ENCODE measurements at regions not wholly inside any gene's neighbourhood (a gene's known extent, or its start where the extent isn't known, plus 50 kb on each side); places are given as distances from the start of the nearest gene placed in this dataset.

DNA sequence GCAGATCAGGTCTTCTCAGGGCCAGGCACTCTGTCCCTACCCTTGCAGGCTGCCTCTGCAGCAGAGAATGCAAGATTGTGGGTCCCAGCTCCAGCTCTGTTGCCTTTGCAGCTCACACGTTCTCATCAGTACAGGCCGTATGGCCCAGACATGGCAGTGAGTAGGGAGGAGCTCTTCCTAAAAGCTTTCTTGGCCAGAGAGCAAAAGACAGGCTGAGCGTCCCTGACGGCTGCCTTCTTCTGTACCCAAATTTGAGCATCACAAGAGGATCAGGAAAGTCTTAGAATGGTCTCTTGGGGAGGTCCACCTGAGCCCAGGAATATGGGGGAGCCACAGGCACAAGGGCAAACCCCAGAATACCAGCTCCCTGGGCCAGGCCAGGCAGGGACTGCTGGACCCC, 266.3 kb upstream of the ZMIZ1 start:
- no peak for DNase-seq (ENCODE audit: low spot score)

DNA sequence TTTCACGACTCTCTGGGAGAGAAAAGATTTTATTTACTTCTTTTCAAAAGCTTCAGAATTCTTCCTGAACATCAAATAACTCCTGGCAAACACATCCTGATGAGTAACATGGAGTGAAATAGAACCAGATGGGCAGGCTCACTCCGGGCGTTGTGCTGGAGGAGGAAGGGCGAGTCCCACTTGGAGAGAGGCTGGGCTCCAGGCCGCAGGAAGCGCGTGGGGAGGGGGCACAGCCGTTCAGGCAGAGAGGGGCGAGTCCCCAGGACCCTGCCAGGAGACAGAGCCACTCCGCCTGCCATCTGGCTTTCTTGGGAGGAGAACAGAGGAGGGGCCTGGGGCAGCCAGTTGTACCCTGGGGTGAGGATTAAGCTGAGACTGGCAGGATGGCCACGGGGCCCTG, 265.9 kb upstream of the ZMIZ1 start:
- no peak for DNase-seq (ENCODE audit: low spot score)

DNA sequence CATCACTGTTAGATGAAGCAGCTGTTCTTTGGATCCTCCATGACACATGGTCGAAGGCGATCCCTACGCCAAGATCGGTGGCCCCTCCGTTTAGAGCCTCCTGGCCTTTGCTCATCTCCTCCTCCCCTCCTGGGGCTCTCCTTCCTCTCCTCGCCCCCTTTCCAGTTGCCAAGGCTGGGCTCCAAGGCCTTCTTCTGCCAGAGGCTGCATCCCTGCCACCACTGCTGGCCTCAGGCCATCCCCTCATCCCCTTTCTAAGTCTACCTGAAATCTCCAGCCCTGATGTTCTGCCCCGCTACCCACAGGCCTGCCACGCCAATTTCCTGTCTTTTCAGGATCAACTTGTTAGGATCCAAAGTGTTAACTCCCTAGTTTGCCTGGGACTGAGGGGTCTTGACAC, 265.1 kb upstream of the ZMIZ1 start:
- no peak for DNase-seq (ENCODE audit: low spot score)

DNA sequence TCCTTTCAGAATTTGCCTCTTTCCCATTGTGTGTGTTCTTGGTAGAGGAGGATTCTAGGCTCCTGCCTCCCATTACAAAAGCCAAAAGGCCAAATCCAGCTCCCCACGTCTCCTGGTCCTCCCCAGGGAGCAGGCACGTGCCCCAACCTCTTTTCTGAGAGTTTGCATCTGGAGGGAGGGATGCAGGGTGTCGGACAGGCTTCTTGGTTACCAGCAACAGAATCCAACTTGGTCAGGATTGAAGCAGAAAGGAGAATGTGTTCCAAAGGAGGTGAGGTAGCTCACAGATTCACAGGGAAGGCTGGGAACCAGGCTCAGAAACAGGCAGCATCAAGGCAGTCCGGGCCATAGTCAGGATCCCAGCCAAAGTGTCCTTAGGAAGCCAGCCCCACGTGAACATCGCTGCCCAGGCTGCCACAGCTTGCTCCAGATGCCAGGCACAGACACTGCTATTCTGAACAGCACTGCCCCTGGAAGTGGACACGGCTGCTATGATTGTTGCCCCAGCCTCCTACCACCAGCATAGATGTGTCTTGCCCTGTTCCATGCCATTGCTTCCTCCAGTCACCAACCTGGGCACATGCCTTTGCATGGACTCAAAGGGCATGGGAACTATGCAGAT, 264.2 kb upstream of the ZMIZ1 start:
- no peak for DNase-seq (ENCODE audit: low spot score)

DNA sequence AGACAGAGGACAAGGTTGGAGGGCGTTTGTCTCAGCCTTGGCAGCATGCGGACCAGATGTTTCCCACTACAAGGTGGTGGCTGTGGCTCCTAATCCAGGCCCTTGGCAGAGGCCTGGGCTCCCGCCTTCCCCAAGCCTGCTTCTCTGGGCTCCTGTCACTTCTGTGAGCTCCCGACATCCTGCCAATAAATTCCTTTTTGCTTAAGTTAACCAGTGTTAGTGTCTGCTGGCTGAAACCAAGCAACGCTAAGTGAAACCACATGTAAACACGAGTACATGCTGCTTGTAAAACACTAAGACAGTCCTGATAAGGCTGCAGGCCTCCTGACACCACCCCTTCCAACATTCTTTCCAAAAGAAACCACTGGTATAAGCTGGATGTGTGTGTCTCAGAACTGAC, 263.6 kb upstream of the ZMIZ1 start:
- no peak for DNase-seq (ENCODE audit: low spot score)

DNA sequence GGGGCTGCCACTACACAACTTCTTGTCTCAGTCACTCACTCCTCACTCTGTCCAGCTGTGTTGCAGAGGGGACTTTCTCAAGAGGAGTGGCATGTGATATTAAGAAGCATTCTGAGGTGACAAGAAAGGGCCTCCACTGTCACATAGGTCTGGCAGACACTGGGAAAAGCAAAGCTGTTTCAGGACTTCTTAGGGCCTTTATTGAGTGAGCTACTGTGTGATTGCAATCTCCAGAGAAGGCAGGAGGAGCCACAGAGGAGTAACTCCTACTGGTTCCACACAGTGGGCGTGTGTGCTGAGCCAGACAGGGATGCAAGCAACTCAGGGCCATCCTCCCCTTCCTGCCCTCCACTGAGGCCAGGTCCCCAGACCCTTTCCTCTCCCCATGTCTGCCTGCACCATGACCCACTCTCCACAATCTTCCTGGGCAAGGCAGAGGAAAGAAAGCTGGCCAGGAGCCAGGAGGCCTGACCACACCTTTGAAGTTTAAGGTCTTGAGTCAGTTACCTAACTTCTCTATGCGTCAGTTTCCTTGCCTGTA, 262.0 kb upstream of the ZMIZ1 start:
- DNase-seq (ENCODE audit: low spot score) = no peak

DNA sequence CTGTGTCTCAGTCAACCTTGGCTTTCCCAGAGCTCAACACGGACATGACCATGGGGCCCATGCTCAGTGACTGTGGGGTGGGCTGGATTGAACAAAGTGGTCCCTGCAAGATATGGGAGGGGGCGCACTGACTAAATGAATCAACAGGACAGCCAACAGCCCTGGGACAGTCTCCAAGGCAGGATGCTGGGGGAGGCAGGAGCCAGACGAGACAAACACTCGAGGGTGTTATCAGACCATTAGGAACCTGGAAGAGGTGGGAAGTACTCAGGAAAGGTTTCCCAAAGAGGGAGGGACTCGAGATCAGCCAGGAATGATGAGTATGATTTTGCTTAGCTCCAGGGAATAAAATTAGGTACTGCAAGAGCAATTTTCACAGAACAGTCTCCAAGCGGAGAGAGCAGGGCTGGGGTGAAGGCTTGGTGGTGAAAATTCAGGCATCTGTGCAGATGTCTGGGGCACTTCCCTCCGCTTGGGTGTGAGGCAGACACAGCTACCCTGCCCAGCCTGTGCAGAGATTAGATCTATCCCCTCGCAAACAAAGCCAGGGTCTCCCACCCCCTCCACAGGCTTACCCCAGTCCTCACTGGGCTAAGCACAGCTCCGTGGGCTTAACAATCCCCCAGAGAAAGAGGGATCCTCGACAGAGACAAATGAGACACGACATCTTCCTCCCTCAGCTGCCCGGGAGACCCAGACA, 261.1 kb upstream of the ZMIZ1 start:
- no peak for DNase-seq (ENCODE audit: low spot score)

DNA sequence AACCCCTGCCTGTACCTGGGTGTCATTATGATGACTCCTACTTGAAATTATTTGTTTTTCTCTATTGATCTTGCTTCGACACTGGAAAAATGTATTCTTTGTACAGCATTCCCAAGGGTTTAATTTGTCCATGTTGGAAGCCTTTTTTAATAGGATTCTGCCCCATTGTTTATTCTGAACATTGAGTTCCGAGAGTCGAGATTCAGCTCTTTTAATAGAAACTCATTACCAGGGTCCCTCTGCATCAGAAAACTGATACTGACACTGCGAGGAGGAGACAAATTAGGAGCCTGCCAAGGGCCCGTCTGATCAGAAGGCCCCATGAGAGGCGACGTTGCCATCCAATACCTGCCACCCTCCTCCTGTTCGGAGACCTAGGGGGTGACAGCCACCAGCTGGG, 260.5 kb upstream of the ZMIZ1 start:
- DNase-seq (ENCODE audit: low spot score) = no peak

DNA sequence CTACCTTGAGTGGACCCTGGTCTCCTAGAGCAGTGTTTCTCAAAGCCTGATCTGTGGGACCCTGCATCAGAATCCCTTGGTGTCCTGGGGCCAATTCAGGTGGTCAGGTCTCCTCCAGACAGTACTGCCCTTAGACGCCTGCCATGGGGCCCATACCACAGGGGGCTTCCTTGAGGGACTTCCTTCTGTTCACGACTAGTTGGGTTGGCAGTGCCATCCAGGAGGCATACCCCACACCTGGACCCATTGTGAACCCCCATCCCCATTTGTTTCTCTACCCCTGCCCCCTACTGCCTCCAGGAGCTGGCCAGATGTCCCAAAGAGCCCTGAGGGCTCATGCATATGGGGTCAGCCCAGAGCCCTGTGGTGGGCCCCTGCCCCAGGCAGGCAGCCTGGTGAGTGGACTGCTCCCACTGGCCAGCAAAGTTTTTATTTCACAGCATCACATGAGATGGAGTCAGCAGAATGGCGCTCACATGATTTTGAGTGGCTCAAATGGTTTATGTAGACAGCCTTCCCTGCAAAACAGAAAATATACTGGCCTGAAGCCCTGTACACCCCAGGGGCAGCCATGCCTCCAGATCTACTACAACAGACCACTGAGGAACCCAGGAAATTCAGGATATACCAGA, 259.9 kb upstream of the ZMIZ1 start:
- DNase-seq (ENCODE audit: low spot score) = no peak

DNA sequence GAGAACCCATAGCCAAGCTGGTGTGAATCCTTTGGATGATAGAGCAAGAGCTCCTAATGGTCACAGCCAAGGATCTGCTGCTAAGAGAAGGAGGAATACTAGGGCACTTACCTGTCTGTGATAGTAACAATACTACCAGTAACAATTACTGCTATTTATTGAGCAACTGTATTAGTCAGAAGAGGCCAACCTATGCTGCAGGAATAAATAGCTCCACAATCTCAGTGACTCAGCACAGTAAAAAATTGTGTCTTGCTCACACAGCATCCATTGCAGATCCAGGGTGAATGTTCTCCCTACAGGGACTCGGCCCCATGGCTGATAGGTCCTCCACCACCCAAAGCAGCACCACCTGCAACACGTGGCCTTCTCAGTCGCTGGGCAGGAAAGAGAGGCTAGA, 257.6 kb upstream of the ZMIZ1 start:
- no peak for DNase-seq (ENCODE audit: low spot score)

DNA sequence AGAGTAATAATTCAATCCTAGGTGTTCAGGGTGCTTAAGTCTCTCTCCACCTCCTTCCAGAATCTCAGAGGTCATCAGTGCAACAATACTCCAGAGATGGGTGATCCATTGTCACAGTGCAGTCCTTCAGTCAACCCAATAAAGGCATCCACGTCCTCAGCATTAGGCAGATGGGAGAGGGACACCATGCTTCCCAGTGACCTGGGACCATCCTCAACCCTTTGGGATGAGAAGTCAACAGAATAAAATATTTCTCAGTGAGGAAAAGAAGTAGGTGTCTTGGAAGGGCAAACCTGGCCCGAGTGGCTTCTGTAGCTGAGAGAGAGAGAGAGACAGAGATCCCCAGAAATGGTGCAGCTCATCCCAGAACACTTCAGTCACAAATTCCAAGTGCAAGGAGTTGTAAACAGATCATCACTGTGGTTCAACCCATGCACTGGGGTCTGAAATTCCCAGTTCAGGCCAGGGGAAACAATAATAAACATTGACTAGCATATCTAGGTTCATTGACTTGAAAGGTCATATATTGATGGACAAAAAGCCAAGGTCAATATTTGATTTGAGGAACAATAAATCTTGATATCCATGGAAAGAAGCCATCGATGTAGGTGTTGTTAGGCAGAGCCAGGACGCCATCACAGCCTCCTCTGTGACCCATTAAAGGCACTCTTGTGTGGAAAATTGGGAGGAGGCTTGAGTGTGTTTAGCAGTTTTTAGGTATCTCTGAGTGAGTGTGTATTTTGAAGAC, 256.0 kb upstream of the ZMIZ1 start:
- no peak for DNase-seq (ENCODE audit: low spot score)

DNA sequence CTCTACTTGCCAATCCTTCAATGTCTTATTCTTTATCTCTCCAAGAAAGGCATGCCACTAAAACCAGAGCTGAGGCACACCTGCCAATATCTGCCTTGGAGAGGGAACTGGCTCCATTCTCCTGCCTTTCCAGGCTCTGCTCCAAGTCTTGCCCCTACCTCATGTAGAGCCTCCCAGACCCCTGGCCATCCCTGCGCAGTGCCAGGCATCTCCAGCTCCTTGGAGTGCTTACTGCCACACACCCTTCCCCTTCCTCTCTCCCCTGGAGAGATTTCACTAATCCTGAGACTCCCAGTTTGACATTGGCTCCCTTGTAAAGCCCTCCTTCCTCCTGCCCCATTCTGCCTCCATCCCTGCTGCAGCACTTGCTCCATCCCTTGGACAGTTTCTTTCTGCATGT, 255.2 kb upstream of the ZMIZ1 start:
- DNase-seq (ENCODE audit: low spot score) = no peak

DNA sequence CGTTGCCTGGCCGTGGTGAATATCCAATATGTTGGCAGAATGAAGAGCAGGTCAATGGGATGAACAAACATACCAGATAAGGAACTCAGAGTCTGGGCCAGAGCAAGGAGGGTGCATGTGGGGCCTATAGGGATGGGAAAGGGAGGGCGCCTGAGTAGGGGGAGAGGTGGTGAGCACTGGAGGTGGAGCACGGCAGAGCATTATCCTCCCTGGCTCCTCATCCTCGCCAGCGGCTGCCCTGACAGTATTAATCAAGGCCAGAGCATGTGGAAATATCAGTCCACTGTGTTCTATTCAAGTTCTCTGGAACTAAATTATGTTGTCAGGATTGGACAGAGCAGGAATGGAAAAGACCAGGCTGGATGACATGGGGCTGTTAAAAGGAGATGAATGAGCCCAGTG, 254.8 kb upstream of the ZMIZ1 start:
- no peak for DNase-seq (ENCODE audit: low spot score)

DNA sequence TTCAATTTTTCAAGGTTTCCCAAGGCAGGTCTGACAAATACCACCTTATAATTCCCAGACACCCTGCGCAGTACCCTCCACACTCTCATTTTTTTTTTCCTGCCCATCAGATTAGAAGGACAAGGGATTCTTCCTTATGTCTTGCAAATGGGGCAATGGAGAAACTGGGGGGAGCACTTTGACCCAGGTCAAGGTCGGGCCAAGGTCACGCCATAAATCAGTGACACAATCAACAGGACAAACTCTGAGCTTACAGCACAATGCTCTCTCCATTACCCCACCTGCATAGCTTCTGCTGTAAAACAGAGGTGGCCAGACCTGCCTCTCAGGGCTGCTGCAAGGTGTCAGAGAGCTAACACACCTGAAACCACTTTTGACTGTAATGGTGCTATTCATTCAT, 254.4 kb upstream of the ZMIZ1 start:
- no peak for DNase-seq (ENCODE audit: low spot score)

DNA sequence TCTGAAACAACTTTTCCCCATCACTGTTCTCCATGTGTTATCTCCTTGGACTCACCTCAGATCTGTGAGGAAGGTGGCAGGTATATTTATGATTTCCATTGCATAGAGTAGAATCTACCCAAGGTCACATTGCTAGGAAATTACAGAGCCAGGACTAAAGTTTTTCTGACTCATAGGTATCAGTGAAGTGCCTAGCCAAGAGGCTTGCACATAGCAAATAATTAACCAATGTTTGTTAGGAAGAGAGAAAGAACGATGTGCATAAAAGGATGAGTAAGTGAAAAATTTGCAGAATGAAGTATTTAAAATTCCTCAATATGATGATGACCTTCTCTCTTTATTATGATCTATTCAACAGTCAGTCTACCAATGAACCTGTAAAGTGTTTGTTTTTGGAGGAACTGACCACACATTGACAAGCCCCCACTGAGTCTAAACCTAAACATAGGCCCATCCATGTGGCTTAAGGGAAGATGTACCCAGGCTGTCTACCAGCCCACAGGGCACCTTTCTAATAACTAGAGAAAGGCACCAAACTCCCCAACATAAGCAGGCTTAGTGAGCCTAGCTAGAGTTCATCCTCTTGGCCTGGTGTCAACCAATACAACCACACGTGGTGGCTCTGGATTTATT, 252.9 kb upstream of the ZMIZ1 start:
- DNase-seq (ENCODE audit: low spot score) = no peak

DNA sequence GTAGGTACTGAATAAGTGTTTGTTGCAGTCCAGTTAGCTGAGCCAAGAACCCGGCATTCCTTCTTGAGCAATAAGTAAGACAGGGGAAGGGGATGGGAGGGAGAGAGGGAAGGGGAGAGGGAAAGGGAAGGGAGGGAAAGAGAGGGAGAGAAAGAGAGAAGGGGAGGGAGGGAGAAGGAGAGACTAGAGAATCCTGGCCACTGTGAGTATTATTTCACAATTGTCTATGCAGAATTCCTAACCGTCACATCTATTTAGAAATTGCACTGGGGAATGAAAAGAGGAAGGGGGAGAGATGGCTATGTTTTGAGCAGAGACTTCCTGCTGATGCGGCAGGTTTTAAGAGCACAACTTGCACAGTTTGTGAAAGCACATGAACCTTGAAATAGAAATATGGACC, 251.4 kb upstream of the ZMIZ1 start:
- DNase-seq (ENCODE audit: low spot score) = no peak

DNA sequence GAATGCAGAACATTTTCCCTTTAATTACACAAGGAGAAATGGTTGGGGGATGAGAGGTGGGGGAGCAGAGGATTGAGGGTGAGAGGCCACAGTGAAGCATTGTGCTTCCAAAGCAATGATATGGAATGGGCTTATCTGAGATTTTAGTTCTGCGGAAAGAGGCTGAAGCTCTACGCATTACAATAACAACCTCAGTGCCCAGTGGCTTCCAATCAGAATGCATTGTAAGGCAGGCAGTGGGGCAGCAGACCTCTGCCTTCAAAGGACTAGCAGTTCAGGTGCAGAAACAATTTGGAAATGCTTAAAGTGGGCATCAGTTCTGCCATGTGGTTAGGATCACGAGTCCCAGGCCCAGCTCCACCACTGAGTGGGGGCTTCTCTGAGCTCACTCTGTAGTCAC, 251.0 kb upstream of the ZMIZ1 start:
- no peak for DNase-seq (ENCODE audit: low spot score)

DNA sequence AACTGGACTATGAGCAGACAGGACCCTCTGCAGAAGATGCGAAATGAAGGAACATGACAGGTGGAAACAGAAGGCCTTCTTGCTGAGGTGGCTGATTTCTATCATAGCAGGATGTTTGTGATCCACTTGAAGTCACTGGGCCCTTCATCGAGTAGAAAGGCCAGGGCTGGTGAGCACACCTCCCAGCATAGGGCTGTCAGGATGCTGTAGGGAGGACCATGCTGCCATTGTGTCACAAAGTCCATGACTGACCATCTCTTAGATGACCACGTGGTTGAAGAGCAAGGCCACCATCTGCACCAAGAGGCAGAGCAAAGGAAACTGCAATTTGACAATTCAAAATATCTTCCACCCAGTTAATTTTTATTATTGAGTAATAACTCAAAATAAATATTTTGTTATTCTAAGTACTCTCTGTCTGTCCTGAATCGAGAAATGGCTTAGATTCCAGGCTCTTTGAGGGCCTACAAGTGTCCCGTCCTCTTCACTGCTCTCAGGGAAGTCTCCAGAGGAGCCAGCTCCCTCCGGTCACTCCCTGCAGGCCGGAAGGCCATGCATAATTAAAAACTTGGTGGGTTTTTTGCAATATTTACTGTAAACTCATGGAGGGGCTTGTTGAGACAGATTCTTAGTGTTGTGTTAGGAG, 249.3 kb upstream of the ZMIZ1 start:
- no peak for DNase-seq (ENCODE audit: low spot score)

DNA sequence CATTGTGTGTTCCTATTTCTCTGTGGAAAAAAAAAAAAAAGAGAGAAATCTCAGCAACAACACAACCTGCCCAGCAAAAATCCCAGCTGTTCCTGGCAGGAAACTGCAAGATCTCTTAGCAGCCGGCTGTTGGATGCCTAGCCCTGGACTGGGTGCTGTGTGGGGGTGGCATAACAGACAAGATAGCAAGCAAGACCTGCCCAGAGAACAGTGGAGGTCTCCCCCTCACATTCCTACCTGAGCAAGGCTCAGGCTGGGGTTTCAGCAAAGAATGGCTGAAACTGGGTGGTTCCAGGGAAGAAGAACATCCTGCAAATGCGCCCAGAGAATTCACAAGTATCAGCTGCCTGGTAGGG, 248.8 kb upstream of the ZMIZ1 start:
- DNase-seq (ENCODE audit: low spot score) = no peak

DNA sequence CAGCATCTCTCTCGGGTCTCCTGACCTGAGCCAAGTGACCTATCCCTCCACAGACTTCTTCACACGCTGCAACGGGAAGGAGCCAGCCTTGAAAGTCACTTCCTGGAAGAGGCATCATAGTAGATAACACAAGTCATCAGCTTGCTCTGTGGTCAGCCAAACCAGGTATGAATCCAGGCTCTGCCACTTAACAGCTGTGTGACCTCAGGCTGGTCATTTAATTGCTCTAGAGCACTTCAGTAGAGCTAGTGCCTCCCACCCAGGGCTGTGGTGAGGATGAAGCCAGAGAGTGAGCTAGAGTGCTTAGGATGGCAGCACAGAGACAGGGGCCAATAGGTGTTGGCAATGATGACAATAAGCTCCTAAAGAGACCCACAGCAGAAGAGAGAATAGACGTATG, 247.7 kb upstream of the ZMIZ1 start:
- DNase-seq (ENCODE audit: low spot score) = no peak

DNA sequence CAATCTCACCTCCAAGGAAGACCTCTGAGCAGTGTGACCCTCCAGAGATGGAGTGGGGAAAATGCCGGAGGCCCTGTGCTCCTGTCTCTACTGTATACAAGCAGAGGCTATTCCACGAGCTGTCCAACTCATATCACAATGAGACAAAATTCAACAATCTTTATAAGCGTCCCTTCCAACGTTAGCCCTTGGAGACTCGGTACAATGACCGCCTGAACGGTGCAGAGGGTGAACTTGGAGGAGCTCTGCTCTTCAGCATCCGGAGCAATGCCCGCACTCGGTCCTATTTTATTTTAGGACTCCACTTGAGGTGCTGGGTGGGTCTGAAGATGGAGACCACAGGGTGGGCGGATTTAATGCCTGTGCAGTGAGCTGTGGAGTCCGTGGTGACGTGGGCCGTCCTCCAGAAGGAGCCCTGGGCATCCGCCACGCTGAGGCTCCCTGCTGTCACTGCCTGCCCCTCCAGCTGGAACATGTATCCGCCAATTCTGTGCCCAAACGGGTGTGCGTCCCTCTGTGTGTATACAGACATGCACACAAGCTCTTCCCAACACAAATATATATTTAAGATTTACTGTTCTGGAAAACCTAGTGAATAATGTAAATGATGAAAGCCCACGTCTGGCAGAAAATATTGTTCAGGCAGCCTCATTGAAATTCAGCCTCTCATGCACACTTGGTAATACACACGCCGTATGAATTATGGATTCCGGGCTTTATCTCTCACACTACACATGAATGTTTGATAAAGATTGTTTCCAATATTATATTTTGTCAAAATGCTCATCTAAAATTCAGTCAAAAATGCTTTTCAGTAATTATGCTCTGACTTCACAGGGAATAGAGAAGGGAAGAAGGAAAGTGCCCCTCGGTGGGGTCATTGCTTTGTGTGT, 239.9 kb upstream of the ZMIZ1 start:
- no peak for DNase-seq (ENCODE audit: low spot score)

Measured in COLO829 (cell line).